COR-L47 (cell line): ENCODE measurements at regions not wholly inside any gene's neighbourhood (a gene's known extent, or its start where the extent isn't known, plus 50 kb on each side); places are given as distances from the start of the nearest gene placed in this dataset.
"Not testable (repeated sequence)": the region's sequence is repeated elsewhere in the genome, so short reads cannot be mapped to it uniquely, and the experiment has no call there.

Source experiments
- DNase-seq: peaks from one replicate; lab custom pipeline; 2025; lab: John Stamatoyannopoulos, UW

DNA sequence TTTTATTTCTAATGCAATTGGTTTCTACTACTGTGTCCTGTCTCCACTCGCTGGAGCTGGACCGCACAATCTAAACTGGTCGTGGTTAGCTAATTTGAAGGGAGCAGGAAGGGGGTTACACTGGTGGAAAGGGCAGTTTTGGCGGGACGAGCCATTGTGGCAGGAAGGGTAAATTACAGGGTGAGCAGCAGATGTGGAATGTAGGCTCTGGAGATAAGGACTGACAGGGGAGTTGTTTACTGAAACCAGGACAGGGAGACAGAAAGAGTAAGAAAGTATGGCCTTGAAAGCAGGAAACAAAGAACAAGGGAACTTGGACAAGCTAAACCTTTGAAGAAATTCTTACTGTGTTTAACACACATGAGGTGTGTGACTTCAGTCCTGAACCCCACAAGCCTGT is 147.8 kb downstream of the ATXN7L3B start:
- no peak for DNase-seq

DNA sequence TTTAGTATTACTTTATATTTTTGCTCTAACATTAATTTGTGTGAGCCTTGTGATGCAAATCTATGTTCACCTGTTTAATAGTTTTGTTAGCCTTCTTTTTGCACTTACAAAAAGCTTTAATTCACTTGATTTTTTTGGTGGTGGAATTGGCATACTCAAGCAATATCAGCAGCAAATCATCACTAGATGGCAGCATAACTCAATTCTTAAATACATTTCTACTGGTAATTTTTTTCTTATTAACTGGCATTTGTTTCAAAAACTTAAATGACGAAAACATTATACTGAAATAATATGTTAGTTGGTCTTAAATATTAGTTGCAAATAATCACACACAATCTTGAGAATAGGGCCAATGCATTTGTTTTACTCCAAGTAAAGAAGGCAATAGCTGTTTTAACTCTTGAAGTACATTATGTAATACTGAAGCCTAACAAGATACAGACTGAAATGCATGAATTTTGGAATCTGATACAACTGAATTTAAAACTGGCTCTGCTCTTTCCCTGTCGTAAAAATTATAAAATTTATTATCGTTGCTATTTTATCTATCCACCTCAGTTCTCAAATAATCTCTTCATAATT is 151.5 kb downstream of the ATXN7L3B start:
- no peak for DNase-seq

DNA sequence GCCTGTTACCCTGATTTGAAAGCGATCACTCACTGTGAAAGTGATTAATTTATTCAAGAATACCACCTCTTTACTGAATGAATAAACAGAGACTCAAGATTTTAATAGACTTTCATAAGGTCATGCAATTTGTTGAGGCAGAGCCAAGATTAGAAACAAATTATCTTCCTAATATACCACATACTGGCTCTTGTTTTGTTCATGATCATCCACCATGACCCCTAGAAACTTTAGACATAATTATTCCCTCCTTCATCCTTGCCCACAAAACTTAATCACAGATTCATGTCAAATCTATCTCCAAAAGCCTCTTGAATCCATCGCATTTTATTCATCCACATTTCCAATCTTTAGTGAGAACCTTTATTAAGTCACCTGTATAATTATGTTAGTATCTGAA is 152.3 kb downstream of the ATXN7L3B start:
- DNase-seq: no peak

DNA sequence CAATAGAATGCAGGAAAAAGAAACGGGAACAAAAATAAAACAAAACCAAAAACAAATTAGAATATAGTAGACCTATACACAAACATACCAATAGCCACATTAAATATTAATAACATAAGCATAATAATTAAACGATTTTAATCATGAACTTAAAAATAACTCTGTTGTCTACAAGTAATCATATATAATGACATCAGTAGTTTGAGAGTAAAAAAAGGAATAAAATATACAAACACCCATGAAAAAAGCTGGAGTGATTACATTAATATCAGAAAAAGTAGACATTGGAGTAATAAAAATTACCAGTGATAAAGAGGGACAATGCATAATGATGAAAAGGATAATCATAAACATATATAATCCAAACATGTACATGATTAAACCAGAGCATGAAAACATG is 181.8 kb downstream of the ATXN7L3B start:
- DNase-seq: no peak

DNA sequence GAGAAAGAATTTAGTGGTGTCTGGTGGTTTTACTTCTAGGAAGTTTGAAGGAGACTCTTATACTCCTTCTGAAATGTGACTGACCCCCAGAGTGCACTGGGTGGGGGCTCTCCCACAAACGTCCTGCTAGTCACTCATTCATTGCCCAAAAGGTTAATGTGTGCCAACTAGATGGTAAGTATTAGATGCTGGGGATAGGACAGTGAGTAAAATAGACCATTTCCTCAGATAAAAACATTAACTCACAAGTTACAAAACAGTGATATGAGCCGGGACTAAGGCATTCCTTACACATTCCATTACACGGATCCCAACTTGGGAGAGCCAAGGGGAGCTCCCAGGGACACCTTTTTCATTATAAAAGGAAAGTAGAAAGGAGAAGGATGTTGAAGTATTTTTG is 185.1 kb downstream of the ATXN7L3B start:
- no peak for DNase-seq

DNA sequence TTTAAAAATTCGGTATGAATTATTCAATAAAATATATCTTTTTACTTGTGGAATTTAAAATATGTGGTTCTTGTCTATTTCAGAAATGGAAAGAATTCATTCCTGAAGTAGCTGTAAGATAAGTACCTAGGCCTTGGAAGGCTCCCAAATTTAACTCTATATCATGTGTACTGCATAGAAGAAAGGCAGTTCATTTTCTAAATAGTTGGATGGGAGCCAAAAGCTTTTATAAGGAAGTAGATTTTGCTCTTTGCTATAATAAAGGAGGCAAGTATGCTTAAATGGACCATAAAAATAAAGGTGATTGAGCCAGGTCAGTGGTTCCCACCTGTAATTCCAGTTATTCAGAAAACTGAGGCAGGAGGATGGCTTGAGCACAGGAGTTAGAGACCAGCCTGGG is 187.5 kb downstream of the ATXN7L3B start:
- DNase-seq: no peak

DNA sequence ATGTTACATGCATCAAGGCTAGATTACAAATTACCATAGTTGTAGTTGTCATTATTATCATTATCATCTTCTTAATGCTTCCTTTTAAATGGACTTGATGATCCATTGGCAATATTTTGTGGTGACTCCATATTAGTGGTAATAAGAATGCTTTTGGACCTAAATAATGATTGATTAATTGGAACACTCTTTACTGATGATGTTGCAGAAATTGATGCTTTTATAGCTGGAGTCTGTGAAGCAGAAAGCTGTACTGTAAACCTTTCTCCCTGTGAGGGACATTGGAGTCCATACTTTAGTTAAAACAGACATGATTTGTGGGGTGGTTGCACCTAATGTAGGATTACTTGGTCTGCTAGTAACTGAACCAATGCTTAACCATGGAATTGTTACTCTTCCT is 190.4 kb downstream of the ATXN7L3B start:
- no peak for DNase-seq

DNA sequence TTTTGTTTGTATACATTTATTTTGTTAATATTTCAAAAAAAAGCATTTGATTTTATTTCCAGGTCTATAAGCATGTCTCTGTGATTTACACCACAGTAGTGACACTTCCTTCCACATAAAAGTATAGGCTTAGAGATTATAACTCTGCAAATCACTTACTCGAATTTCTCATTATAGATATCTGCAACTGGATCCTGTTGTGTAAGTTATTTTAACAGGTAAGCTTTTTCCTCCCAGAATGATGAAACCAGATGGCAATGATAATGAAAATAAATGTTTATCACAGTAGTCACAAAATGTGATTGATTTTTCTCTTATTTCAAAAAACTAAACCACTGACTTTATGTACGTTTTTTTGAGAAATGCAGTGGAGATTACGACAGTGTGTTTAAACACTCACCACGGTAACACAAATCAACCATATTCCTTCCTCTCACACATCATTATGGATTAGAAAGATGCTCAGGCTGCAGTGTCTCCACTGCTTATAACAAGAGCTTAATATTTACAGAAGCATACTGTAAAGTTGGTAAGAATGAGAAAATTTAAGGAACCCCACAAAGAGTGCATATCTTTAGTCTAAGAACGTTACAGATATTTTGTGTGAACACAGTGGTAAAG is 194.6 kb downstream of the ATXN7L3B start:
- no peak for DNase-seq

DNA sequence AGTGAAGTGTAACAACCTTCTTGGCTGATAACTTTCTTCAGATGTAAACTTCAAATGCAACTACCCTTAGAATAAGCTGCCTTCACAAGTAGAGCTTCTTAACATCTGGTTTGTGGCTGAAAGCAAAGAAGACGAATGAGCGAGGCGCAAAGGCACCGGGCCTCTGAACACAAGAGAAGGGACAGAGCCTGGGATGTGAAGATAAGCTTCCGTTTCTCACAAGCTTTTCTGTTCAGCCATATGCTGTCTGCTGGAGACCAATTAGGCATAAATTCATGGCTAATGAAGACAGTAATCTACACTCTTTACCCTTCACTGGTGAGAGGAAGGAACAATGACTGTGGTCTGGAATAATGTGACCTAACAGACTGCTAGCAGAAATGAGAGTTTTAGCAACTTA is 195.2 kb downstream of the ATXN7L3B start:
- DNase-seq: no peak

DNA sequence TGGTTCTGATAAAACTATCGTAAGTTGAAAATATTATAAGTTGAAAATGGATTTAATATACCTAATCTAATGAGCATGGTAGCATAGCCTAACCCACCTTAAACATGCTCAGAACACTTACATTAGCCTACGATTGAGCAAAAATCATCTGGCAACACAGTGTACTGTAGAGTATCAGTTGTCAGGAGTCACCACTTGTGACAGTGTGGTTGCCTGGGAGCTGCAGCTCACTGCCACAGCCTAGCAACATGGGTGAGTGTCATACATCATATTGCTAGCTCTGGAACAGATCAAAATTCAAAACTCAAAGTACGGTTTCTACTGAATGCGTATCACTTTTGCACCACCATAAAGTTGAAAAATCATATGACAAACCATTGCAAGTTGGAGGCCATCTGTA is 203.5 kb downstream of the ATXN7L3B start:
- DNase-seq: no peak

DNA sequence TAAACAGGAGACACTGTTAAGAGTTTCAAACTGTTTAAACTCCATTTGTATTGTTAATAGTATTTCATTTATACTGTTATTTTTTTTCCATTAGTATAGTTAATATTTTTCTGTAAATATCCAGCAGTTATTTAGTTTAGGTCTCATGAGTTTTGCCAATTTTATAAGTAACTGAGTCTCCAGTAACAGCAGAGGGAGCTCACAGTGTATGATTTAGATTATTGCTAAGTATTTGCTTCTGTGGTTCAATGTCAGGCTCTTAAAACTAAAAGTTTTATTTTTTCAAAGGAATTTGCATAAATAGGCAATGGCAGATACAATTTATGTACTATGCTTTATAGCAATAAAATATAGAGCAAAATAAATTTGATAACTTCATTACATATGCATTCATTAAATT is 209.7 kb downstream of the ATXN7L3B start:
- DNase-seq: no peak

DNA sequence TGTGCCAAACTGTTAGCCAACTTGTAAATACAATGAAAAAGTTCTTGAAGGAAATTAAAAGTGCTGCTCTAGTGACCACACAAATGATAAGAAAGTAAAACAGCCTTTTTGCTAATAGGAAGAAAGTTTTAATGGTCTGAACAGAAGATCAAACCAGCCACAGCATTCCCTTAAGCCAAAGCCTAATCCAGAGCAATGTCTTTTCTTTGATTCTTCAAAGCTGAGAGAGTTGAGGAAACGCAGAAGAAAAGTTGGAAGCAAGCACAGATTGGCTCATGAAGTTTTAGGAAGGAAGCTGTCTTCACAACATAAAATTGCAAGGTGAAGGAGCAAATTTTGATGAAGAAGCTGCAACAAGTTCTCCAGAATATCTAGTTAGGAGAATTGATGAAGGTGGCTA is 213.8 kb downstream of the ATXN7L3B start:
- DNase-seq: no peak

DNA sequence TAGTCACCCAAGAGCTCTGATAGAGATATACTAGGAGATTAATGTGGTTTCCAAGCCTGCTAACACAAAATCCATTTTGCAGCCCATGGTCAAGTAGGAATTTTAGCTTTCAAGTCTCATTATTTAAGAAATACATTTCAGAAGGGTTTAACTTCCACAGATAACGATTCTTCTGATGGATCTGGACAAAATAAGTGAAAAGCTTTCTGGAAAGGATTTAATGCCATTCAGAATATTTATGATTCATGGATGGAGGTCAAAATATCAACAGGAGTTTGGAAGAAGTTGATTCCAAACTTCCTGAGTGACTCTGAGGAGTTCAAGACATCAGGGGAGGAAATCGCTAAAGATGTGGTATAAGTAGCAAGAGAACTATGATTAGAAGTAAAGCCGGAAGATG is 214.6 kb downstream of the ATXN7L3B start:
- DNase-seq: no peak

DNA sequence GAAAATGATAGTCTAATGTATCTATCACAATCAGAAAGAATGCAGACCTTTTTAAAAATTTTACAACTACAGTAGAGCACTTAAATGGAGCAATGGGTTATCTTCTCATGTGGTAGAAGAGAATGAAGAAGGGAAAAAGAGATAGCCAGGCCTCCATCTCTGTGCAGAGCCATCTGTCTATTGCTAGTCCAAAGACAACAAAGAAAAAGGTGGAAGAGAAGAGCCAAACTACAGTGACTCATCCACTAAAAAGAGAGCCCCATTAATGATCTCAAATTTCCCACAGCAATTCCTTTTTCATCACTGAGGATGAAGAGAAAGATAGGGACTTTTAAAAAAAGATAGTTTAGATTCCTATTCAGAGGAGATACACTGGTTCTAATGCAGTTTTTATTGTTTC is 232.9 kb downstream of the ATXN7L3B start:
- no peak for DNase-seq

DNA sequence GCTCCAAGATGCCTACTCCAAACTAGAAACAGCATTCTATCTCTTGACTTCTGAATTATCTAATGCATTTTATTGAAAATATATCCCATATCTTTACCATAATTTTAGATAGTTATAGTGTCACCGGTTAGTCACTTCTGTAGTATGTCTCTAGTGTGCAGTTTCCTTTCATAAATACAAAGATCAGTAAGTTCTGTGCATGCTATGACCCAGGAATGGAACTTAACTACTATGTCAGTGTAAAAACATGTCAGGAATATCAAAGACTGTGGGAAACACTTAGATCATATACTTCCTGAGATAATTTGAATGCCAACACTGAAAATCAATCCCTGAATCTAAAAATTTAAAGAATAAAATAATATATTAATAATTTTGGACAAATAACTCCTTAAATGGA is 237.6 kb downstream of the ATXN7L3B start:
- no peak for DNase-seq

DNA sequence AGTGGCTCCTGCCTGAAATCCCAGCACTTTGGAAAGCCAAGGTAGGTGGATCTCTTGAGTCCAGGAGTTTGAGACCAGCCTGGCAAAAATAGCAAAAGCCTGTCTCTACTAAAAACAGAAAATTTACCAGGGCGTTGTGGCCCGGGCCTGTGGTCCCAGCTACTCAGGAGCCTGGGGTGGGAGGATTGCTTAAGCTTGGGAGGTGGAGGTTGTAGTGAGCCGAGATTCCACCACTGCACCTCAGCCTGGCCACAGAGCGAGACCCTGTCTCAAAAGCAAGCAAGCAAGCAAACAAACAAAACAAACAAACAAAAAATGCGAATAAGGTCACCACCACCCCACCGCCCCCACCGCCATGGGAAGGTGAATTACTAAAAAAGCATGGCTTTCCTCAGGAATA is 238.7 kb downstream of the ATXN7L3B start:
- DNase-seq: no peak

DNA sequence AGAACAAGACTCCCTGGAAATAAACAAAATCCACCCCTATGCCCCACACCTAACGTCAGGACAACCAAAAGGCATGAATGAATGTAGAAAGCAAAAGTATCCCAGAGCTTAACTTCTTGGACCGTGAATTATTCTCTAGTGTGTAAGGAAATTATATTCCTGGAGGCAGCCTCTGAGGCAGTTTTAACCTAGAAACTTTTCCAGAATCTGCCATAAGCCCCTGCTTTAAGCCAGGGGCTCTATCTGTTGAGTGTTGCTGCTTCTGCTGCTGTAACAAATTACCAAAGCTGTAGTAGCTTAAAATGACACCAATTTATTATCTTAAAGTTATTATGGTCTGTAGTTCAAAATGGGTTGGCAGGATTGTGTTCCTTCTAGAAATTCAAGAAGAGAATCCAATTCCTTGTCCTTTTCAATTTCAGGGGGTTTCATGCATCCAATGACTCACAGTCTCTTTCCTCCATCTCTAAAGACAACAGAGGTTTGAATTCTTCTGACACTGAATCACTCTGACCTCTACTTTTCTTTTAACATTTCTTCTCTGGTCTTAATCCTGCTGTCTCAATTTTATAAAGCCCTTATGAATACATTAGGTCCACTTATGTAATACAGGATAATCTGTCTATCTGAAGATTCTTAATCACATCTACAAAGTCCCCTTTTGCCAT is 242.7 kb downstream of the ATXN7L3B start:
- DNase-seq: no peak

DNA sequence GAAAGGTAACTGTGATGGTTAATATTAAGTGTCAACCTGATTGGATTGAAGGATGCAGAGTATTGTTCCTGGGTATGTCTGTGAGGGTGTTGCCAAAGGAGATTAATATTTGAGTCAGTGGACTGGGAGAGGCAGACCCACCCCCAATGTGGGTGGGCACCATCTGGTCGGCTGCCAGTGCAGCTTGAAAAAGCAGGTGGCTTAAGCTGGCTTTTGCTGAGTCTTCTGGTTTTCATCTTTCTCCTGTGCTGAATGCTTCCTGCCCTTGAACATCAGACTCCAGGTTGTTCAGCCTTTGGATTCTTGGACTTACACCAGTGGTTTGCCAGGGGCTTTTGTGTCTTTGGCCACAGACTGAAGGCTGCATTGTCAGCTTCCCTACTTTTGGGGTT is 243.2 kb downstream of the ATXN7L3B start:
- DNase-seq: not testable (repeated sequence)

DNA sequence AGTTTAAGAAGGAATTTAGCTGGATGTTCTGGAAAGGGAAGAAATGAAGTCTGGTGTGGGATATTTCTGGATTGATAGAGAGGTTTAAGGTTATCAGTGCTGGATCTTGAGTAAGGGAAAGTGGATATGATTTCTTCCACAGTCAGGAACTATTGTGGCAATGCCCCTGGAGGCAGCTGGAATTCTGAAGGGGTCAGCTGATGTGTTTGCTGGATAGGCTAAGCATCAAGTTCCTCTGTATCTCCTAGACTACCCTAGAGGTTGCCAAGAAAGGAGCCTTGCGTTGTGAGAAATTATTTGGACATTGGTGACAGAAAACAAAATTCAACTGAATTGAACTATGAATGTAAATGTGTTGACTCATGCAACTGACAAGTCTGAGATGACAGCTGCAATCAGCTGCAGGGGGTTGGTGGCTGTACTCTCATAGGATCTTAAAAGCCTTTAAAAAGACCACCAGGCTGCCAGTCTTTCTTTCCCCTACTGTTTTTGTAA is 244.4 kb downstream of the ATXN7L3B start:
- no peak for DNase-seq

DNA sequence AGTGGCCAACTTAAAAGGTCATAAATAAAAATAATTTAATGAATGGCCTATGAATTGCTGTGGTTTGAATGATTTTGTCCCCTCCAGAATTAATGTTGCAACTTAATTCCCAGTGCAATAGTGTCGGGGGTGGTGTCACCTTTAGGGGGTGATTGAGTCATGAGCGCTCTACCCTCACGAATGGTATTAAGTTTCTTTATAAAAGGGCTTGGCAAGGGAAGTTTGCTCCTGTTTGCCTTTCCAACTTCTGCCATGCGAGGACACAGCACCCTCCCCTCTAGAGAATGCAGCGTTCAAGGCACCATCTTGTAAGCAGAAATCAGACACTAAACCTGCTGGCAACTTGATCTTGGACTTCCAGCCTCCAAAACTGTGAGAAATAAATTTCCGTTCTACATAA is 253.3 kb downstream of the ATXN7L3B start:
- no peak for DNase-seq

DNA sequence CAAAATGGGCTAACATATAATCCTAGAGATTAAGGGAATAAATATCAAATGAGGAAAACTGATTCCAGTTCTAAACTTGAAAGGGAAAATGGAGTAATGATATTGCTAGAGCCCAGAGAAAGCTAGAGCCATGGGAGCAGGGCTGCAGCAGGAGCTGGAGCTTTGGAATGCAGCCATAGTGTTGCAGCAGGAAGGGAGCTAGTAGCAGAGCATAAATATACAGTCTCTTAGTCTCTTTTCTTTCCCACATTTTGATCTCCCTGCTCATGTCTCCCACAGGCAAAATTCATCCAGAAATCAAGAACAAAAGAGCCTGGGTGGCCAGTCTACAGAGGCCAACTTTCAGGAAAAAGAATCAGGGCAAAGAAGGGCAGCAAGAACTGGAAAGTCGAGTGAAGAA is 253.7 kb downstream of the ATXN7L3B start:
- no peak for DNase-seq

DNA sequence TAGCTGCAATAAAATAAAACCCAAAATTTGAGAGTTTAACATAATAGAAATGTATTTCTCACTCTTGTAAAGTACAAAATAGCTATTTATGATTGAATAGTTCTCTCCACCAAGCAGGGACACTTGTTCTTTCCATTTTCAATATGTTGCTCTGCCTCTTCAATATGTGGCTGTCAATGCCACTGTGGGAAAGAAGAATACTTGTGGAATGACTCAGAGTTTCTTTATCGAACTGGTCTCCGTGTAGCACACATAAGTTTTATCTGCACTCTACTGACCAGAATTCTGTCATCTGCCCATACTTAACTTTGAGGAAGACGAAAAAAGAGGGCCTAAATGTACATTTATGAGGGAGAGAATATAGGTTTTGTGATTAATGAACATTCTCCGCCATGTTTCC is 256.9 kb downstream of the ATXN7L3B start:
- no peak for DNase-seq

DNA sequence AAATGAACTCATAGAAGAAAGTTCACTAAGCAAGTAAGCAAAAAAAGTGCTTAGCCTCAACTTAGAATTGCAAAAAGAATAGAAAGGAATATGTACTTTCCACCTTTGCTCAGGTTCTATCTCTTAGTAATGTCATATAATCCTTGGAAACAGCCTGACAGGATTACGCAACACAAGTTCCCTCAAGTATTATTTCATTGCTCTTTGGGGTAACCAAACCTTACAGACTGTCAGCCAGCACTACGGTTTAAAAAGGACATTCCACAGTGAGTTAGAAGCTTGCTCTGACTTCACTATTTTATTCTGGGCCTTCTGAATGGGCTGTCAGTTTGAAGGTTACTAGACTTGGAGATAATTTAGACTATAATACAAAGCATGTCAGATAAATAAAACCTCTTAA is 264.0 kb downstream of the ATXN7L3B start:
- DNase-seq: no peak
